ENCODE measurements at regions not wholly inside any gene's neighbourhood (a gene's known extent, or its start where the extent isn't known, plus 50 kb on each side); places are given as distances from the start of the nearest gene placed in this dataset.

GRCh38 chr4:152229782-152230289 is 306.1 kb downstream of the FBXW7 start:
- TF ChIP-seq POLR2AphosphoS5 (IDR thresholded peaks at IDR 0.05; ENCODE audit: low read depth, low read length) (no peak), SIN3A (IDR thresholded peaks at IDR 0.05; ENCODE audit: borderline replicate concordance, insufficient read depth, low read length) (no peak), TAF1 (IDR thresholded peaks at IDR 0.05; ENCODE audit: borderline replicate concordance, insufficient read depth, low read length) (no peak), REST (IDR thresholded peaks at IDR 0.05; ENCODE audit: insufficient read depth in 1 of 2, low read depth in 2 of 2, low read length in 2 of 2) (no peak)

Measured in PFSK-1 (cell line).